ENCODE measurements at regions not wholly inside any gene's neighbourhood (a gene's known extent, or its start where the extent isn't known, plus 50 kb on each side); places are given as distances from the start of the nearest gene placed in this dataset.

DNA sequence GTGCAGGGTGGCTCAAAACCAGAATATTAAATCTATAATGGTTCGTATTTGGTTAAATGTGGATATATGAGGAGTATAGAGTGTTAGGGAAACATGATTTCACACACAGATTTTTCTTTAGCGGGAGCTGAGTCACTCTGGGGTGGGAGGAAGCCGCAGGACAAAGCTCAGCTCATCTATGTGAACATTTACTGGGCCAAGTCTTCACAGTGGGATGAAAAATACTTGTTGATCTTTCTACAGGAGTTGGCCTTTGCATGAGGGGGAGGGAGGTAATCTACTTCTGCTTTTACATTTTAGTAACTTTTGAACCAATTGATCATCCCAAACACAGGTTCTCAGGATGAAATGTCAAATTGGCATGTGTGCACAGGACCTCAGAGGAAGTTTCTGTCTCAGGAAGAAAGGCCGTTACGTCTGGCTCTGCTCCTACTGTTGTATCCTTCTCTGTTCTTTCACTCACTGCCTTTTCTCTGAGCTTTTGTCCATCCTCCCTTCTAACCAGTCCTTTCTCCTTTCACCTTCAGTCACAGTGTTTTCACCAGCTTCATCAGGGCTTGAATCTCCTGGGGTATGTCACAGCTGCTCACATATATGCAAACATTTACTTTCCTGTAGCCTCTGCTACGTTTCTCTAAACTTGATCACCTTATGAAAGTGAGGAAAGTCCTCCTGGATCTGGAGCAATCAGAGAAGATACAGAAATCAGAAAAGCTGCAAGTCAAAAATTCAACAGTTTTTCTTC is 943.3 kb upstream of the FANCL start:
- Histone ChIP-seq H3K27ac (no peak overlapping the region), H3K4me1 (no peaks in the 10 kb centered on the region), H3K9me3 (no peaks in the 10 kb centered on the region), H3K27me3 (no peaks in the 10 kb centered on the region), H3K36me3 (replicated peaks in 1 of 2; ENCODE audit: insufficient read depth in 1 of 2, low read depth in 2 of 2) (no peaks in the 10 kb centered on the region), H3K4me3 (no peak overlapping the region)
- no peak for TF ChIP-seq POLR2A (IDR thresholded peaks at IDR 0.05)
- TF ChIP-seq, protein P1, sequence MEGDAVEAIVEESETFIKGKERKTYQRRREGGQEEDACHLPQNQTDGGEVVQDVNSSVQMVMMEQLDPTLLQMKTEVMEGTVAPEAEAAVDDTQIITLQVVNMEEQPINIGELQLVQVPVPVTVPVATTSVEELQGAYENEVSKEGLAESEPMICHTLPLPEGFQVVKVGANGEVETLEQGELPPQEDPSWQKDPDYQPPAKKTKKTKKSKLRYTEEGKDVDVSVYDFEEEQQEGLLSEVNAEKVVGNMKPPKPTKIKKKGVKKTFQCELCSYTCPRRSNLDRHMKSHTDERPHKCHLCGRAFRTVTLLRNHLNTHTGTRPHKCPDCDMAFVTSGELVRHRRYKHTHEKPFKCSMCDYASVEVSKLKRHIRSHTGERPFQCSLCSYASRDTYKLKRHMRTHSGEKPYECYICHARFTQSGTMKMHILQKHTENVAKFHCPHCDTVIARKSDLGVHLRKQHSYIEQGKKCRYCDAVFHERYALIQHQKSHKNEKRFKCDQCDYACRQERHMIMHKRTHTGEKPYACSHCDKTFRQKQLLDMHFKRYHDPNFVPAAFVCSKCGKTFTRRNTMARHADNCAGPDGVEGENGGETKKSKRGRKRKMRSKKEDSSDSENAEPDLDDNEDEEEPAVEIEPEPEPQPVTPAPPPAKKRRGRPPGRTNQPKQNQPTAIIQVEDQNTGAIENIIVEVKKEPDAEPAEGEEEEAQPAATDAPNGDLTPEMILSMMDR (IDR thresholded peaks at IDR 0.05) = no peak
- ATAC-seq (no peak), DNase-seq (no peak)
- intact Hi-C loops (cut with DNase I) = no loop called here
- 47 to 57% methylated on average over 6 of the region's 6 CpGs for WGBS, 2 donors

DNA sequence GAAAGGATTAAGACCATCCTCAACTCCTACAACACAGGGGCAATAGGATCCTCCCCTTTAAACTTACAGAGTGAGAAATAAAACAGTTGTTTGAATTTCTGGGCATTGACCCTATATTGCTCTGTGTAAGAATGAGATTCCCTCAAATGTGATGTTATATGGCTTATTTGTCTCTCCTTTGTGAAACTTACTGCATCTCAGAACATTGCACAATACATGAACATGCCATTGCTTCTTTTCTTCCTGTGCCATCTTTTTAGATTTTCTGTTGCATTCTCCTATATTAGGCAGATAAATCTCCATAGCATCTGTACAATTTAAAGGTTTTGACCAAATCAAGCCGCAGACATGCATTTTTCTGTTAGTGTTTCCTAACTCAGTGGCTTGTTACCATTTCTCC is 941.9 kb upstream of the FANCL start:
- DNase-seq = no peak
- H3K4me1 ChIP-seq = no peaks in the 10 kb centered on the region
- H3K27ac ChIP-seq = no peak overlapping the region
- no peaks in the 10 kb centered on the region for H3K9me3 ChIP-seq
- intact Hi-C loops (cut with DNase I) = no loop called here
- no peak for TF ChIP-seq POLR2A (IDR thresholded peaks at IDR 0.05)
- TF ChIP-seq, protein P1 (IDR thresholded peaks at IDR 0.05) = no peak
- WGBS, 2 donors = 91 to 95% methylated on average over 1 of the region's 1 CpG
- no peak for ATAC-seq
- no peaks in the 10 kb centered on the region for H3K27me3 ChIP-seq
- no peaks in the 10 kb centered on the region for H3K36me3 ChIP-seq (replicated peaks in 1 of 2; ENCODE audit: insufficient read depth in 1 of 2, low read depth in 2 of 2)
- no peak overlapping the region for H3K4me3 ChIP-seq

- Histone ChIP-seq H3K4me3 (no peak overlapping the region), H3K27me3 (no peaks in the 10 kb centered on the region), H3K36me3 (replicated peaks in 1 of 2; ENCODE audit: insufficient read depth in 1 of 2, low read depth in 2 of 2) (no peaks in the 10 kb centered on the region), H3K9me3 (no peaks in the 10 kb centered on the region), H3K27ac (no peak overlapping the region), H3K4me1 (no peaks in the 10 kb centered on the region)
- TF ChIP-seq, protein P1 (IDR thresholded peaks at IDR 0.05) = peak in 3 of 7 experiments; percentile 16 to 36 (median 20)
- no peak for TF ChIP-seq POLR2A (IDR thresholded peaks at IDR 0.05)
- ATAC-seq (no peak), DNase-seq (peak in 2 of 4 donors; percentile 3 to 11)
- intact Hi-C loops (cut with DNase I) = no loop called here
- WGBS, 2 donors = 5 to 9% methylated on average over 3 of the region's 3 CpGs
Measured at GRCh38 chr2:59182249-59182648, 941.1 kb upstream of the FANCL start.

DNA sequence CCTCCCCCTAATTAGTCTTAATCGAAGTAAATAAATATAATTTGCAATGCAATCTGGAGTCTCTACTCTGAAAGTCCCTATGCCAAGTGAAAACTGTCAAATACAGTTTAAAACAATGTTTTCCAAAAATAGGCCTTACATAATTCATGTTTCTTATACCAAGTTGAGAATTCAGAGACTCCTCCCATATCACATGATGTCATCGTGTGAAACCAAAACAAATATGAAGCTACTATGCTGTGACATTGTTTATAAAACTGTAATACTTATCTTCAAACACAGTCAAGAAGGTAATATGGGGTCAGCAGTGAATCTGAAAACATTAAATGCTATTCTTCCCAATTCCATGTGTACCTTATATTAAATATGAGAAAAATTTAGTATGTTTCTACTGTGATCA is 940.2 kb upstream of the FANCL start:
- Histone ChIP-seq H3K27ac (no peak overlapping the region), H3K27me3 (no peaks in the 10 kb centered on the region), H3K4me3 (no peak overlapping the region), H3K4me1 (no peaks in the 10 kb centered on the region), H3K36me3 (replicated peaks in 1 of 2; ENCODE audit: insufficient read depth in 1 of 2, low read depth in 2 of 2) (no peaks in the 10 kb centered on the region), H3K9me3 (no peaks in the 10 kb centered on the region)
- 30 to 38% methylated on average over 2 of the region's 2 CpGs for WGBS, 2 donors
- no peak for TF ChIP-seq POLR2A (IDR thresholded peaks at IDR 0.05)
- TF ChIP-seq, protein P1 (IDR thresholded peaks at IDR 0.05) = no peak
- DNase-seq = no peak
- no peak for ATAC-seq
- intact Hi-C loops (cut with DNase I) = no loop called here

GRCh38 chr2:59180621-59181020 is 939.5 kb upstream of the FANCL start:
- H3K4me1 ChIP-seq = no peaks in the 10 kb centered on the region
- H3K27me3 ChIP-seq = no peaks in the 10 kb centered on the region
- 55 to 59% methylated on average over 2 of the region's 2 CpGs for WGBS, 2 donors
- no peak overlapping the region for H3K4me3 ChIP-seq
- DNase-seq (no peak), ATAC-seq (no peak)
- no peak overlapping the region for H3K27ac ChIP-seq
- intact Hi-C loops (cut with DNase I) = no loop called here
- H3K9me3 ChIP-seq = no peaks in the 10 kb centered on the region
- no peak for TF ChIP-seq POLR2A (IDR thresholded peaks at IDR 0.05)
- TF ChIP-seq, protein P1 (IDR thresholded peaks at IDR 0.05) = no peak
- no peaks in the 10 kb centered on the region for H3K36me3 ChIP-seq (replicated peaks in 1 of 2; ENCODE audit: insufficient read depth in 1 of 2, low read depth in 2 of 2)
